ENCODE measurements at regions not wholly inside any gene's neighbourhood (a gene's known extent, or its start where the extent isn't known, plus 50 kb on each side); places are given as distances from the start of the nearest gene placed in this dataset.

DNA sequence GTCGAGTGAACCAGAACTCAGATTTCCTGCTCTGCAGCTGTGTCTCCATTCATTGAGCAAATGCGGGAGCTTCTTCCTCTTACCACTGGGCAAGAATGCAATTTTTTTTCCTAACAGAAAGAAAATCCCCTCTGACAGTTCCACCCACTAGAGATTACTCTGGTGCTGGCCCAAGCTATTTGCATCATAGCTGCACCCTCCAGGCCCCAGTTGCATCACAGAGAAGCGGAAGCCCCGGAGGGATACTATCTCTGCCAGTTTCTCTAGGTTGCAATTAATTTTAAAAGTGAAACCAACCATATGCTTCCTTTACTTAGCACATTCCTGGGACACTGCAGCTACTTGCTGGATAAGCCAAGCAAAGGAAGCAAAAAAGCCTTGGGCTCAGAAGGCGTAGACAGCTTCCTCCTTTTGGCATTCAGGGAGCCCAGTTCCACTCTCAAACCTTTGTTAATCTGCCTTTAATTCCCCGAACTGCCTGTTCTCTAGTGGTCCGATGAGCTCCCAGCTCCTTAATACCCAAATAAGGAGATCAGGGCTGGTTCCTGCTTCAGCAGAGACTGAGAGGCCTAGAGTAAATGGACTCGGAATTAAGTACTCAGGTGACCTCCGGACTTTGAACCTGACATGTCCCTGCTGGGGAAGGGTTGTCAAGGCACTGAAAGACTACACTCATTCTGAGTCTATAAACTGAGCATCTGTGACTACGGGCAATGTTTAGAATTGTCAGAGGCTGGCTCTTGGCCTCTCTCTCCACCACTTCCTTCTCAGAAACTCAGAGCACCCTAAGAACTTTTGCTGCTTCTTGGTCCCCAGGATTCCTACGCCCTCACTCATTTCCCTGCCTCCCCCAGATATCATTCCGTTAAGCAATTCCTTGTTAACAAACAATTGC, 72.5 kb upstream of the TNFSF18 start:
- H3K4me2 ChIP-seq (ENCODE audit: low read depth, low read length, poor library complexity, severe bottlenecking), result peak overlapping the region; percentile 25
- H3K9me2 ChIP-seq (replicated peaks; ENCODE audit: low read depth, low read length), result no peaks in the 10 kb centered on the region
- H3K9ac ChIP-seq (ENCODE audit: low read depth, low read length, poor library complexity, severe bottlenecking), result no peak overlapping the region
- no peaks in the 10 kb centered on the region for H3K36me3 ChIP-seq (ENCODE audit: insufficient read depth, low read length)
- peak overlapping the region; percentile 45 for H2AFZ ChIP-seq (ENCODE audit: low read length)
- no peaks in the 10 kb centered on the region for H4K20me1 ChIP-seq (ENCODE audit: insufficient read depth, low read length, poor library complexity, severe bottlenecking)
- H3K9me3 ChIP-seq (ENCODE audit: insufficient read depth, low read depth, low read length), result no peaks in the 10 kb centered on the region
- no peaks in the 10 kb centered on the region for H3F3A ChIP-seq (ENCODE audit: low read depth)
- peaks cover 6% of the 10 kb centered on the region for H3K4me1 ChIP-seq (ENCODE audit: insufficient read depth, low read length, poor library complexity, severe bottlenecking)
- TF ChIP-seq CTCF (conservative IDR thresholded peaks at IDR 0.05; ENCODE audit: low read length) (no peak), EZH2phosphoT487 (IDR thresholded peaks at IDR 0.05; ENCODE audit: borderline replicate concordance) (no peak)
- no peaks in the 10 kb centered on the region for H3K27me3 ChIP-seq (ENCODE audit: insufficient read depth, low read length, poor library complexity, severe bottlenecking)
- H3K4me3 ChIP-seq (ENCODE audit: low read length, poor library complexity, severe bottlenecking), result no peak overlapping the region
- no peaks in the 10 kb centered on the region for H3K79me2 ChIP-seq (ENCODE audit: insufficient read depth, low read length)

DNA sequence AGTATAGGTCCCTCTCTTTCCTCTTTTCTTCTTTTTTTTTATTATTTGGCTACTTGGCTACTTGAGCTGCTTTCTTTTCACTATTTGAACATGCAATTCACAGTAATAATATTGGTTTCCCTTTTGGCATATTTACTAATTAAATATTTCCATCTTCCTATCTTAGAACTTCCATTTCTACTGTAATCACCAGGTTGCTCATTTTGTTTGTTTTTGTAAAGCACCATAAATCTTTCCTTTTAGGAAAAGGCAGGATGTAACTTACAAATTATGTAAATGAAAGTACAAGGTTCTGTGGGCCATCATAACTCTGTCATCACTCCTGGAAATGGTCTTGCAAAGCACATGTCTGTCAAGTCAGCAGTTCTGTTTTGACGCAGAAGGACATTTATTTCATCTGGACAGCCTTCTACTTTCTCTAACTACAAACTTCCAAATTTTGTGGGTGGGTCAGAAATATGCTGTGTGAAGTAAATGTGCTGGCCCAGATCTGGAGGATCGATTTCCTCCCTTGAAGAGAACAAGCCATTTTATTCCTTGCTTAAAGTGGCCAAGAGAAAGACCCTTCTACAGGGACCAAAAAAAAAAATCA, 71.7 kb upstream of the TNFSF18 start:
- H3K9me2 ChIP-seq (replicated peaks; ENCODE audit: low read depth, low read length), result no peaks in the 10 kb centered on the region
- peak overlapping the region; percentile 45 for H2AFZ ChIP-seq (ENCODE audit: low read length)
- H3K9ac ChIP-seq (ENCODE audit: low read depth, low read length, poor library complexity, severe bottlenecking), result no peak overlapping the region
- H3K4me3 ChIP-seq (ENCODE audit: low read length, poor library complexity, severe bottlenecking), result no peak overlapping the region
- H3K4me2 ChIP-seq (ENCODE audit: low read depth, low read length, poor library complexity, severe bottlenecking), result no peak overlapping the region
- H3K4me1 ChIP-seq (ENCODE audit: insufficient read depth, low read length, poor library complexity, severe bottlenecking), result peaks cover 6% of the 10 kb centered on the region
- no peaks in the 10 kb centered on the region for H3F3A ChIP-seq (ENCODE audit: low read depth)
- H3K27me3 ChIP-seq (ENCODE audit: insufficient read depth, low read length, poor library complexity, severe bottlenecking), result no peaks in the 10 kb centered on the region
- TF ChIP-seq EZH2phosphoT487 (IDR thresholded peaks at IDR 0.05; ENCODE audit: borderline replicate concordance) (no peak), CTCF (conservative IDR thresholded peaks at IDR 0.05; ENCODE audit: low read length) (no peak)
- no peaks in the 10 kb centered on the region for H4K20me1 ChIP-seq (ENCODE audit: insufficient read depth, low read length, poor library complexity, severe bottlenecking)
- H3K36me3 ChIP-seq (ENCODE audit: insufficient read depth, low read length), result no peaks in the 10 kb centered on the region
- no peaks in the 10 kb centered on the region for H3K9me3 ChIP-seq (ENCODE audit: insufficient read depth, low read depth, low read length)
- H3K79me2 ChIP-seq (ENCODE audit: insufficient read depth, low read length), result no peaks in the 10 kb centered on the region

DNA sequence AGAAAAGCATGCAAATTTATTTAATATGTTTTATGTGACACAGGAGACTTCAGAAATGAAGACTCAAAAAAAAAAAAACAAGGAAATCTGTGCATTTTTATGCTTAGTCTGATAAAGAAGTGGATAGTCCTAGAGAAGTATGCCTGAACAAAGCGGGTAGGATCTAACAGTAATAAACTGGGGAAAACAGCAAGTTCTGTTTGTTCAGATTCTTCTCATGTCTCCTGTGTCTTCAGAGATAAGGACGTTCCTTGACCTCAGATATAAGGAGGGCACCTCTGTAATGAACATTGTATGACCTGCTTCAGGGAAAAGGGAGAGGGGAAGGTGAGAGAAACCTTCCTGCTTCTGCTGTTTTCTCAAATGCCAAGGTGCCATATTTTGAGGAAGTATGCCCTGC, 67.7 kb upstream of the TNFSF18 start:
- Histone ChIP-seq H3K9ac (ENCODE audit: low read depth, low read length, poor library complexity, severe bottlenecking) (no peak overlapping the region), H3K79me2 (ENCODE audit: insufficient read depth, low read length) (no peaks in the 10 kb centered on the region), H3K4me3 (ENCODE audit: low read length, poor library complexity, severe bottlenecking) (no peak overlapping the region), H2AFZ (ENCODE audit: low read length) (no peak overlapping the region), H3K9me3 (ENCODE audit: insufficient read depth, low read depth, low read length) (no peaks in the 10 kb centered on the region), H3K27me3 (ENCODE audit: insufficient read depth, low read length, poor library complexity, severe bottlenecking) (no peaks in the 10 kb centered on the region), H3K4me2 (ENCODE audit: low read depth, low read length, poor library complexity, severe bottlenecking) (no peak overlapping the region), H4K20me1 (ENCODE audit: insufficient read depth, low read length, poor library complexity, severe bottlenecking) (no peaks in the 10 kb centered on the region), H3K36me3 (ENCODE audit: insufficient read depth, low read length) (no peaks in the 10 kb centered on the region), H3F3A (ENCODE audit: low read depth) (no peaks in the 10 kb centered on the region), H3K9me2 (replicated peaks; ENCODE audit: low read depth, low read length) (no peaks in the 10 kb centered on the region), H3K4me1 (ENCODE audit: insufficient read depth, low read length, poor library complexity, severe bottlenecking) (peaks cover 6% of the 10 kb centered on the region)
- no peak for TF ChIP-seq EZH2phosphoT487 (IDR thresholded peaks at IDR 0.05; ENCODE audit: borderline replicate concordance)
- TF ChIP-seq CTCF (conservative IDR thresholded peaks at IDR 0.05; ENCODE audit: low read length), result no peak

Measured in Loucy (cell line).